GM19468 (cell line): ENCODE measurements at regions not wholly inside any gene's neighbourhood (a gene's known extent, or its start where the extent isn't known, plus 50 kb on each side); places are given as distances from the start of the nearest gene placed in this dataset.

Experiments
- ATAC-seq: cut with Tn5 transposase; IDR thresholded peaks from one replicate; pipeline ENCODE4 v1.9.1; 2021; ENCODE audit warnings: mild to moderate bottlenecking, moderate library complexity, moderate number of reproducible peaks; ENCODE audit not compliant: unreplicated experiment; ENCODE audit errors: extremely low read depth

DNA sequence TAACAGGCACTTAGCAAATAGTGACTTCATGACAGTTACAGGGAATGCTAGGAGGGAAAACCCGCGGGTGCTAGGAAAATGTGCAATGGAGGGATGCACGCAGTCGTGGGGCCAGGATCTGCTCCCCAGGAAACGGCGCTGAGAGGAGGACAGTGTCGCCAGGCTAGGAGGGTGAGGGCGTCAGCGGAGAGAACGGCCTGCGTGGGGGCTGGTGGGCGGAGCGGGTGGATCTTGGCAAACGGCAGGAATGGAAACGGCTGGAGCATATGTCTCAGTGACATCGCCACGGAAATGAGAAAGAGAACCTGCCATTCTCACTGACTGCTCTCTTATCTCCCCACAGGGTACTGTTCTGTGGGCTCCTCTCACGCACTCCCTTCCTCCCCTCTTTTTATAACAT lies 478.5 kb upstream of the ID2 start:
- no peak for ATAC-seq

DNA sequence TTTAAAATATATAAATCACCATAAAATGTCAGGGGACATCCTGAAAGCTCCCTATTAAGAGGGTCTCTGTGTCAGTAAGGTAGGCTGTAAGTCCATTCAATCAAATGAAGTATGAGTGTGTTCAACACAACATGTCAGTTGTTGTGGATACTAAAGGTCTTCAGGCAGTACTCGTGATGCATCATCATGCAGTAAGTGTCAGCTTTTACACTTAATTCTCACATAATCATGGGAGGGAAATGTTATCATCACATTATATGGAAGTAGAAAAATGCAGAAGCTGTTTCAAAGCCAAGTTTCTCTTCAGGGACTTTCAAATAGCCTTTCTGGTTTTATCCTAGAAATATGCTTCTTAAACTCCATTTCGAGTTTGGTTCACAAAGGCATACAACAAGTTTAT lies 477.1 kb upstream of the ID2 start:
- no peak for ATAC-seq

DNA sequence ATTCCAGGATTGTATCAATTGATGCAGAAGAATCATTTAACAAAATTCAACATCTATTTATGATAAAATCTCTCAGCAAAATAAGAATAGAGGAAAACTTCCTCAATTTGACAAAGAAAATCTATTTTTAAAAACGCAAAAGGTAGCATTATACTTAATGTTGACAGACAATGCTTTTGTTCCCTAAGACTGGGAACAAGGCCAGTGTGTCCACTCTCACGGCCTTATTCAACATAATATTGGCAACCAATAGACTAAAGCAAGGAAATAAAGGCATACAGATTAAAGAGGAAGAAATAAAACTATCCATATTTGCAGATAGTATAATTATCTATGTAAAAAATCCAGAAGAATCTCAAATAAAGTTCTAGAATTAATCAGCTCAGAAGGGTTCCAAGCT lies 472.4 kb upstream of the ID2 start:
- no peak for ATAC-seq

DNA sequence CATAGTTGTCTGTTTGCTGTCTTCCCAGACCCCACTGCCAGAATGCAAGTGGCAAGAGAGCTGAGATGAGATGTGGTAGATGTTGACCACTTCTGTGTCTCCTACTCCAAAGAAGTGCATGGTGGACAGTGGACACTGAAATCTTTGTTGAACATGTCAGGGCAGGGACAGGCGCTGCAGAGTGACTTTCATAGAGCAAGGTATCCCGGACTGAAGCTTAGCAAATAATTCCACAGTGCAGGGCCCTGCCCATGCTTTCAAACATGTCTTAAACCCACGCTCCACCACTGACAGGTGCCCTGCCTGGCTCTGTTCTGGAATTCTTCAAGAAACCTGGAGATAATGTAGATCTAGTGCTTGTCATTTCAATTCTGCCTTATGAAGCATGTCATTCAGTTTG lies 470.5 kb upstream of the ID2 start:
- ATAC-seq = no peak

DNA sequence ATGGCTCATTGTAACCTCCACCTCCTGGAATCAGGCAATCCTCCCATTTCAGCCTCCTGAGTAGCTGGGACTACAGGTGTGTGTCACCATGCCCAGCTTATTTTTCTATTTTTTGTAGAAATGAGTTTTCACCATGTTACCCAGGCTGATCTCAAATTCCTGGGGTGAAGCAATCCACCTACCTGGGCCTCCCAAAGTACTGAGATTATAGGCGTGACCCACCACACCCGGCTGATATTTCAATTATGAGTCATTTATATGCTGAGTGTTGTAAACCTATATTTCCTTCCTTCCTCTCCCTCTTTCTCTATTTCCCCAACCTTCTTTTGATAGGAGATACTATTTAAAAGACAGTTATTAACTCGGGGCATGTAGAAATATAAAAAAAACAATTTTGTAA lies 469.6 kb upstream of the ID2 start:
- ATAC-seq = no peak

DNA sequence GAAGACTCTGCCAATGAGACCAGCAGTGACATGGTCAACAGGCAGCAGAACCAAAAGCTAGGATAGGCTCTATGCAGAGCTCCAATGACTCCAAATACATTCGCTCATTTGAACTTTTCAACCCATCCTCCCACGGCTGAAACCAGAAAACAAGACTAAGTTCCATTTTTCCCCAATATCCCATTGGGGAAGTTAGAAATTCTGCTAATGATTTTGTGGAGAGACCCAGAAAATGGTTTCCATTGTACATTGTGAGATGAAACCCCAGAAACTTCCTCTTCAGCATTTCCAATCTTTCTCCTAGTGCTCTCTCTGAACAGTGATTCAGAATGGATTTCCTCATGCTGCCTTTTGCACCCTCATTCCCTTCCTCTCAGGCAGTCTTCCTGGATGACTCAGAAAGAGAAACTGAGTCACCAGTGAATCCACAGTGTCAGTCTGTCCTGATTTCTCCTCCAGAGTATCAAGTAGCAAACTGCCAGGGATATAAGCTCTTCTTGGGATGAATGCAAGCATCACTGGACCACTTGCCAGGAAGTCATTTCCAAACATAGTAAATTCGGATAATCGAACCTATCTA lies 467.7 kb upstream of the ID2 start:
- no peak for ATAC-seq

DNA sequence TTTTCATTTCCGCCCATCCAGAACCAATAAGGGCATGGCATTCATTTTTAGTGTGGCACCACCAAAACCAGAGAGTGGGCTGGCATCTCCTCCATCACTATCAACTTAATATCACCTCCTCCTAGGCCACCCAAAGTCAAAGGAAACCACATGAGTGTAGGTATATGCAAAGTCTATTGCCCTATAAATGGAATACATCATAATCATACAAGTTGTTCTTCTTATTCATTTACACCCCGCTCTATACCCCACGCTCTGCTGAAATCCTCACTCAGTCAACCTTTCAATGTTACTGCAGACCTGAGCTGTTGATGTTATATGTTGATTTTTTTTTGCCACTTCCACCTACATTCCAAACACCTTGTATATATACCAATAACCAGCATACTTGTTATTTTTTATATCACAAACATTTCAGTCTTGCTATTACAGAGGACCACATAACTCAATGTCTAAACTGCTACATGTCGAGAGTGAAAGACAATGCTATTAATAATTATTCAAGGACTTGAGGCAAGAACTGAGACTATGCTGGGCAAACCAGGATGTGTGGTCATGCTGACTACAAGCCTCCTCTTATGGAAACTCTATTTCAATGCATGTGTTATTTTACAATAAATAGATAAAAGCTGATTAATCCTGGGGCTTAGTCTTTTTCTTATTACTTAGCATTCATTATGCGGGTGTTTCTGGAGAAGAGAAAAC lies 466.5 kb upstream of the ID2 start:
- ATAC-seq = peak; percentile 83

DNA sequence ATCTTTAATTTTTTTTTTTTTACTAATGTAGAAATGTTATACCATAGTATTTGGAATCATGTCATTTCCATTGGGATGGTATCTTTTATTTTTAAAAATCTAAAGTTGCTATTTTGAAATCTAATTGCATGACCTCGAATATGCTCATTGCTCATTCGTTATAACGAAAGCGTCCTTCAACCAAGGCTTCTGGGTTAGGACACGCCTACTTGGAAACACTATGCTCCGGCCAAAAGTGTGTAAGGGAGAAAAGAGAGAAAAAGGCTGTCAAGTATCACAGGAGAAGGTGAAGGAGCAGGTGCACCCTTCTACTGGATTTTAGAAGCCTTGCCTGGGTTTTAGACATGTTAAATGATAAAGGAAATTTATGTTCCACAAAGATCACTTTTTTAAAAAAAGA lies 465.9 kb upstream of the ID2 start:
- ATAC-seq = no peak

DNA sequence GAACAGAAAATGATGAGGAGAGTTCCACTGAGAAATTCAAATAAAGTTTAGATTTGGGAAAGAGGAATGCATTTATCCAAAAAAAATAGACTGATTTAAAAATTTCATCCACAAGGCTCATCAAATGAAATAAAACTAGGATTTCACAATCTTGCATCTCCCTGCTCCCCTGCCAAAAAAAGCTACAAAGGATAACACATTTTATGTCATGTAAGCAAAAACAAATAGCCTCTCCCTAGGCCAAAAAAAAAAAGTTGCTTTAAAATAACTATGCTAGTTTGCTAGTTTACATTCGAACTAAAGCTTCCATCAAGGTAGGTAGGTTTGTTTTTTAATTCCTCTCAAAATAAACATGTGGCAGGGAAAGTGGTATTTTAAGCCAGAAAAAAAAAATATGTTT lies 465.5 kb upstream of the ID2 start:
- ATAC-seq = no peak

DNA sequence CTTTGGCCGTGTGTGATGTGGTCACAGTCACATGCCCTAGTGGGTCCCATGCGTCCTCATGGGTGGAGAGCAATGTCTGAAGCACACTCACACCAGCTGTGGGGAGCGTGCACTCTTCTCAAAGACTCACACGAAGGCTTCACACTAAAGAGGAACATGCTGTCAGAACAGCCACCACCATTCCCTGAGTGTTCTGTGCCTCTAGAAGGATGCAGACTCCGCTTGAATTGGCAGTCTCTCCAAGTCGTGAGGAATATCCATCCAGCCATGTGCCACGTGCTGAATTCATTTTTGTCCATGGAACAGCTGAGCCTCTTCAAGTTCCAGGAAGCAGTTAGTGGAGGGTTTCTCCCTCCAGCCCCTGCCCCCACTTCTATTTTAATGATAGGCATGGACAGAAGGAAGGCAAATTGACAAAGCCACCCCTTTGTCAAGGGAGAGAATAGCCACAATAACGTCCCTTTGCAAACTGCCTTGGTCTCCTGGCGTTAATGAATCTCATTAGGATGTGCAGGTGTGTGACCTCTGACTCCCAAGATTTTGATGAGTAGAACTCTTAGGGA lies 464.3 kb upstream of the ID2 start:
- ATAC-seq = no peak

DNA sequence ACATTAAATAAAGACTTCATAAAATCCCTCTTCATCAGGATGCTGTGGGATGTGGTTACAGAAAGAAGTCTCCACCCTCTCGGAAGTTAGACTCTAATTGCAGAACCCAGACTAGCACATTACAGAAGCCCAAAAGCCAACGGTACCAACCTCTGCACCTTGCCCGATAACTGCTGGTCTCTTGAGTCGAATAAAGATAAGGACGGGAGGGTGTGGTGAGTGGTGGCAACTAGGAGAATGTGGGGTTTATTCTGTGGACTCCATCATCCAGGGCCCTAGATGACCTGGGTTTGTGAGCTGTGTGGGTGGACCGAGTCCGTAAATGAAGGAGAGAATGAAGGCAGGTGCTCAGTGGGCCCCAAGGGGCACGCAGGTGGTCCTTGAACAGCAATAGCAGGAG lies 462.8 kb upstream of the ID2 start:
- ATAC-seq = no peak

DNA sequence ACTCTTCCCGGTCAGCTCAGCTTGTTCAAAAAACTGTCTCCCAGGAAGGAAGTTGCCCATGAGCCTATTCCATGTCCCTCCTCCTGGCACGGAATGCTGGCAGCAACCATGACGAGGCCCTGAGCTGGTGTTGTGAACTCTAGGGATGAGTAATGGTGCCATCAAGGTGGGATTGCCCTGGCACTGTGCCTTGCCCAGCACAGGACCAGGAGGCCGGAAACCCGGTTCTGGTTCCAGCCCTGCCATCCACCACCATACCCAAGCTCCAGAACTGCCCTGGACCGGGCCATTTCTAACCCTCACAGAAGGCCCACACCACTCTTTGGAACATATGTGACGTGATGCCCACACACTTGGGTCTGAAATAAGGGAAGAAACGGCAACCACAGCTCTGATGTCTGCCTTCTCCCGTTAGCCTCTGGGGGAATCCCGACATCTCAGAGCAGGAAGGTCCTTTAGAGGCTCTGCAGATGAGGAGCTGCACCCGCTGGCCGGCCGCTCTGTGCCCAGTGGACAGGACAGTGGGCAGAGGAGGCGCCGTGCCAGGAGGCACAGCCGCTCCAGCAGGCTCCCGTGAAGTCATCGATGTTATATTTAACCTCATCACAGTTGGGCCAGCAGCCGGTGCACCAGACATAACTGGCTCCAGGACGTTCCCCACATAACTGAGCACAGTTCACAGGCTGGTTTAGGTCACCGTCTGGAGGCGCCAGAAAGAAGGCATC lies 462.1 kb upstream of the ID2 start:
- ATAC-seq = no peak

DNA sequence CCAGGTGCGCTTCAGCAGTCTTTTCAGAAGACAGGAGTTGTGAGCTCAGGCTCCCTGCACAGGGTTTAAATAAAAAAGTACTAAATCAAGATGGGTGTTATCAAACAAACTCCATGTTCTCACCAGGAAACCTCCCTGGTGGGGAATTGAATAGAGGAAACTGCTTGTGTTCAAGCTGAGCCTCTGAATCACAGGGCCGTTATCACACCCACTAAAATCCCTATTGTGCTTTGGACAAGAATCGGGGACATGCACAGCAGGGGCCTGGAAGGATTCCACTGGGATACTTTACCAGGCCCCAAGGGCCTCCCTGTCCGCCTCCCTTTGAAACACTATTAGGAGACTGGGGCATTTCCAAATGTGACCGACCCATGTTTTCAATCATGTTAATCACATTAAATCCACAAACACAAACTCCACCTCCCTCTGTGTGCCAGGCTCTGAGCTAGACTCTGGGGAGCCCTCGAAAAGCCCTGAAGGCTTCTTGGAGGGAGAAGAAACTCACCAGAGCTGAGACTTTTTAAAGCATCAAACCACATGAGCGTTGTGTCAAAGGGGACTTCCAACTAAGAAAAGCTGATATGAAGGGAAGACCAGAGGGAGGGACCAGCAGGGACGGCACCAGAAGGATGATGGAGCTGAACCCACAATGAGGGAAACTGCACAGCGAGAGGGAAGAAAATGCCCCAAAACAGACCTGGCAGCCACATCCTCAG lies 458.7 kb upstream of the ID2 start:
- ATAC-seq = no peak

DNA sequence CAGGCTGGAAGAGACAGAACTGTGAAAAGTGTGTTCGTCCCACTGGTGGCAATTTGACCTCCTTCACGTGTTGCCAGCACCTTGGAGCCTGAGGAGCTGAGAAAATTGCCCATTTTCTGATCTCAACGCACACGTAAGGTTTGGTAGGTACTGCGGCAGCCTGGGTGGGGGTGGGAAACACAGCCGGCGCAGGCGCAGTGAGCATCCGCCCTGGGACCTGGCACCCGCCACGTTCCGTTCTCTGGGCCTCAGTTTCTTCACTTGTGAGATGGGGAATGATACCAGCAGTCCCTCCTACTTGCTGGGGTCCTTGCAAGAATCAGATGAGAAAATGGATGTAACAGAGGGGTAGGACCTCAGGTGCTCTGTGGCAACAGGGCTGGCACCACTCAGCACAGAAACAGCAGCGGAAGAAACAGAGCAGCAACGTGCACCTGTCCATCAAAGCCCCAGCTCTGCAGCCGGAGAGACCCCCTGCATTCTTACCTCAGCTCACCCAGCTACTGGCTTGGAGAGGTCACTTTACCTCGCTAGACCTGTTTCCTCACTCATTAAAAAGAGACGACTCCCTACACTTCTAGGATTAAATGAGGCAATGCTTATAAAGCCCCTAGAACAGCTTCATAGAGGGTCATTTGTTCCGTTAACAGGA lies 458.0 kb upstream of the ID2 start:
- ATAC-seq = no peak

DNA sequence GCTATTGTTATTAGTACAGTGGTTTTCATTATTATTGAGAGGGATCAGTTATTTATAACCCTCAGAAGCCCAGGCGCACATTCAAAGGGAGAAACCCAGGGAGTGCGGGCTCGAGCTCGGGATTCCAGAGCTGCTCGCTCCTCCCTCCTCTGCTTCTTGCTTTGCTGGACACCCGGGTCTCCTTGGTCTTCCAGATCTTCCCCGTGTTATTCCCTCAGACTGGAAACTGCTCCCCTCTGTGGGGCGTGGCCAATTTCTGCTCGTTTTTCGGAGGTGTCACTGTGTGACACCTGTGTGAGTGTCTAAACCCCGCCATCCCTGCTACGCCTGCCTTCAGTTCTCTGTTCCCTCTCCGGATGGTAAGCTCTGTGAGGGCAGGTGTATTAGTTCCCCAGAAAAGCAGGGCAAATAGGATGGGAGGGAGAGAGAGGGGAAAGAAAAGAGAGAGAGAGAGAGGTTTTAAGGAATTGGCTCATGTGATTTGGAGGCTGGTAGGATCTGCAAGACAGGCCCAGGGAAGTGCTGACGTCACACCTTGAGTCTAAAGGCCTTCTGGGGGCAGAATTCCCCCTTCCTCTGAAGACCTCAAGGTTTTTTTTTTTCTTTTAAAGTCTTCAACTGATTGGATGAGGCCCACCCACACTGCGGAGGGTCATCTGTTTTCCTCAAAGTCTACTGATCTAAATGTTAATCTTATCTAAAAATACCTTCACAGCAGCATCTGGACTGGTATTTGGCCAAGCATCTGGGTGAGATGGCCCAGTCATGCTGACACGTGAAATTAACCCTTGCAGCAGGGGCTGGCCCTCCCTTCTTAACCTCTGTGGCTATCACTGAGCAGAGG lies 457.3 kb upstream of the ID2 start:
- no peak for ATAC-seq

DNA sequence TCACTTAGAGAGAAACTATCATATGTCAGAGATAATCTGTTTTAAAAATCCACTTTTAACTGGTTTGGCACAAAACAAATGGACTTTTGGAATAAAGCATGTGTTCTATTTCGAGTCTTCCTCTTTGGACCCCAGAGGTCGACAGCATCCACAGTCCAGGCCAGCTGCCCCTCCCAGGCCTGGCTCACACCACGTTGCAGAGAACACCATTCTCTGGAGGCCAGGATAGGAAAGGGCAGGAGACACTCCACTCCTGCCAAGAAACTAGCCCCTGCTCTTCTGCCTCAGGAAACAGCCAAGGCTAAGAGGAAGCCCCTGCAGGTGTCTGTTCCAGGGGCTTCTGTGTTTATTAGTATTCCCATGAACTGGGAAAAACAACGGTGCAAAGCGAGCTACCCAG lies 456.6 kb upstream of the ID2 start:
- ATAC-seq = no peak

DNA sequence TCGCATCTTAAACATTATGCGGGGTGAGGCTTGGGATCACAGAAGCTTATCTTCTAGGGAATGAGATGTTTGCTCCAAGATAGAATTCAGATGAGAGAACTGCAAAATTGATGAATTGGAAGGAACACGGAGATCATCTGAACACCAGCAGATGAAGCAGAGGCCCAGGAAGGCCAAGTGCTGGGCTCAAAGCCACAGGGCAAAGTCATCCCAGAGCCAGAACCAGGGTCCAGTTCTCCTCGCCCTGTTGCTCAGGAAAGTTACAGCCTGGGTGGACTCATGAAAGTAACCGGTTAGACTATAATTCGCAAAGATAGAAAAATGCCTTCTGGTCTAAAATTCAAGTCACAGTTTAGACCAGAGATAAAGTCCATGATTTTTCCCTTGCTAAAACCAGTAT lies 456.1 kb upstream of the ID2 start:
- no peak for ATAC-seq

DNA sequence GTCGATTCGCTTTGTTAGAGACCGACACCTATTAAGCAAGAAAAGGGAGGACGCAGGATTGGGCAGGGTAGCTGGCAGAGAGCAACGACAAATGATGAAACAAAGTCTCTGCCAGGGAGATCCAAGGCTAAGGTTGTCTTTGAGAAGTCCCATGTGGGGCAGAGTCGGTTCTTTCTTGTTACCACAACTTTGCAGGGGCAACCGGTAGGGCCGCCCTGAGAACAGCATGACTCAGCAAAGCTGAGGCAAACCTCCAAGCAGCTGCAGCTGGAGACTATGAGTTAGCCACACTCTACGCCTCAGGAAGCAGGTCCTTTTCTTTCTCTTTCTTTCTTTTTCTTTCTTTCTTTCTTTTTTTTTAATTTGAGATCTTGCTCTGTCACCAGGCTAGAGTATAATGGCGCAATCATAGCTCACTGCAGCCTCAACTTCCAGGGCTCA lies 452.3 kb upstream of the ID2 start:
- ATAC-seq = peak; percentile 92

DNA sequence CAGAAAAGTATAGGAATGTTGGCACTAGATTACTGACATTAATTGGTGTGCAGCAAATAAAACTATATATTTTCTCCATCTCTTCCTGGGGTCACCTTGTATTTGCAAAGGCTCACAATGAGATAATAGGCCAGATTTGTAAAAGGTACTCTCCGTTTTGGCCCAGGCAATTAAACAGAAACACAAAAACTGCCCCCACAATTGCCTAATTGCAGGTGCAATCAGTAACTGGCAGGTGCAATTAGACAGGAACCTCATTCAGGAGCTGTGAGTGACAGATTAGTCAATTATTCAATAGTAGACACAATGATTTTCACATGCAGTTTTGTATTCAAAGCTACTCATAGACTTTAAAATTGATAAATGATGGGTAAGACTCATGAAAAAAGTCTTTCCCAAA lies 451.4 kb upstream of the ID2 start:
- ATAC-seq = no peak
